T-helper 1 cell treated with Interleukin-12 subunit alpha and Interleukin-12 subunit beta and Interleukin-4 antibody, amounts not matched to agents 30 ng/mL and 1 ng/mL, for 36 hours (primary cell): ENCODE measurements at regions not wholly inside any gene's neighbourhood (a gene's known extent, or its start where the extent isn't known, plus 50 kb on each side); places are given as distances from the start of the nearest gene placed in this dataset.
"Not testable (repeated sequence)": the region's sequence is repeated elsewhere in the genome, so short reads cannot be mapped to it uniquely, and the experiment has no call there.

Experiments
- intact Hi-C: fragments of 100-400 bp; cut with micrococcal nuclease; formaldehyde crosslinking; loops from one replicate; pipeline ENCODE4 v1.15.1; 2024

GRCh38 chr10:29797616-29798015, 162.8 kb upstream of the SVIL start:
- intact Hi-C loops = no loop called here

GRCh38 chr10:29795850-29796249, 161.1 kb upstream of the SVIL start:
- intact Hi-C loops = no loop called here

- intact Hi-C loops = no loop called here
Observed at GRCh38 chr10:29794776-29795611, 160.2 kb upstream of the SVIL start.

GRCh38 chr10:29791773-29792172, 157.0 kb upstream of the SVIL start:
- intact Hi-C loops = no loop called here

GRCh38 chr10:29790207-29790606, 155.4 kb upstream of the SVIL start:
- intact Hi-C loops = no loop called here

- intact Hi-C loops = no loop called here
Observed at GRCh38 chr10:29788113-29788512, 153.3 kb upstream of the SVIL start.

GRCh38 chr10:29785701-29786100, 150.9 kb upstream of the SVIL start:
- intact Hi-C loops = no loop called here

- intact Hi-C loops = no loop called here
Observed at GRCh38 chr10:29784175-29784773, 149.5 kb upstream of the SVIL start.

GRCh38 chr10:29783201-29783947, 148.6 kb upstream of the SVIL start:
- intact Hi-C loops = no loop called here

GRCh38 chr10:29780639-29781038, 145.9 kb upstream of the SVIL start:
- intact Hi-C loops = no loop called here

GRCh38 chr10:29780096-29780495, 145.3 kb upstream of the SVIL start:
- intact Hi-C loops = no loop called here

GRCh38 chr10:29776246-29776645, 141.5 kb upstream of the SVIL start:
- intact Hi-C loops = no loop called here

GRCh38 chr10:29774475-29774874, 139.7 kb upstream of the SVIL start:
- intact Hi-C loops = no loop called here

GRCh38 chr10:29773675-29774091, 138.9 kb upstream of the SVIL start:
- intact Hi-C loops = no loop called here

- intact Hi-C loops = no loop called here
Observed at GRCh38 chr10:29772403-29772802, 137.6 kb upstream of the SVIL start.

- intact Hi-C loops = no loop called here
Observed at GRCh38 chr10:29771376-29771775, 136.6 kb upstream of the SVIL start.

GRCh38 chr10:29769277-29769676, 134.5 kb upstream of the SVIL start:
- intact Hi-C loops = not testable (repeated sequence)

- intact Hi-C loops = no loop called here
Observed at GRCh38 chr10:29767968-29768367, 133.2 kb upstream of the SVIL start.

GRCh38 chr10:29766753-29767152, 132.0 kb upstream of the SVIL start:
- intact Hi-C loops = no loop called here

- intact Hi-C loops = no loop called here
Observed at GRCh38 chr10:29765330-29765729, 130.6 kb upstream of the SVIL start.

GRCh38 chr10:29763396-29763795, 128.6 kb upstream of the SVIL start:
- intact Hi-C loops = no loop called here

GRCh38 chr10:29761916-29762315, 127.1 kb upstream of the SVIL start:
- intact Hi-C loops = no loop called here
